Hematopoietic multipotent progenitor cell treated with erythropoietin and hydrocortisone succinate and interleukin-3 and kit ligand, for 6 days (in vitro differentiated cells): ENCODE measurements at regions not wholly inside any gene's neighbourhood (a gene's known extent, or its start where the extent isn't known, plus 50 kb on each side); places are given as distances from the start of the nearest gene placed in this dataset.
A peak's percentile ranks its signal among the peaks of the same experiment; 100 is the strongest.
"Not testable (repeated sequence)": the region's sequence is repeated elsewhere in the genome, so short reads cannot be mapped to it uniquely, and the experiment has no call there.

Experiments
- DNase-seq: peaks from one replicate; pipeline ENCODE4 v3.0.0-alpha.2; 2015

DNA sequence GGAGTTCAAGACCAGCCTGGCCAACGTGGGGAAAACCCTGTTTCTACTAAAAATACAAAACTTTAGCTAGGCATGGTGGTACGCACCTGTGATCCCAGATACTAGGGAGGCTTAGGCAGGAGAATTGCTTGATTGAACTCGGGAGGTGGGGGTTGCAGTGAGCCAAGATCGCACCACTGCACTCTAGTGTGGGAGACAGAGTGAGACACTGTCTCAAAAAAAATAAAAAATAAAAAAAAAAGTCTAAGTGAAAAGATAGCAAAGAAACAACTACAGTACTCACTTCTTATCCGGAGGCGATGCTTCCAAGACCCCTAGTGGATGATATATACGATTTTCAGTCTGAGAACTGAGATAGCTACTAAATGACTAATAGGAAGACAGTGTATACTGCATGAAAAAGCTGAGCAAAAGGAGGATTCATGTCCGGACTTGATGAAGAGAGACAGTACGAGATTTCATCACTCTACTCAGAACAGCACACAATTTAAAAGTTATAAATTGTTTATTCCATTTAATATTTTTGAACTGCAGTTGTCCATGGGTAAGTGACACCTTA lies 138.7 kb upstream of the GOLGA6L6 start:
- DNase-seq, result not testable (repeated sequence)

DNA sequence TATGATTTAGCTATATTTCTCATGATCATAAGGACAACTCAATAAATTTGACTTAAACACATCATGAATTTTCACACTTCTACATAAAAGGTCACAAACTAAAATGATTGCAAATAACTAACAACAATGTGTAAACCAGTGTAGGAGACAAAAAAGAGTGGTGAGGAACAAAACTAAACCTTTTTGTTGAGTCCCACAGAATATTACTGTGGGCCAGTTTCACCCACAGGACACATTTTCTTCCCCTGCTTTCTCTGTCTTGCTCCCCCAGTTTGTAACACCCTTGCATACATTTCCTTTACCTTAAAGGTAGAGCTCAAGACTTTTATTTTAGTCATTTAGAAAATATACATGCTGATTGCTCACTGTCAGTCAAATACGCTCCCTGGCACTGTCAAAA lies 130.9 kb upstream of the GOLGA6L6 start:
- DNase-seq, result no peak

DNA sequence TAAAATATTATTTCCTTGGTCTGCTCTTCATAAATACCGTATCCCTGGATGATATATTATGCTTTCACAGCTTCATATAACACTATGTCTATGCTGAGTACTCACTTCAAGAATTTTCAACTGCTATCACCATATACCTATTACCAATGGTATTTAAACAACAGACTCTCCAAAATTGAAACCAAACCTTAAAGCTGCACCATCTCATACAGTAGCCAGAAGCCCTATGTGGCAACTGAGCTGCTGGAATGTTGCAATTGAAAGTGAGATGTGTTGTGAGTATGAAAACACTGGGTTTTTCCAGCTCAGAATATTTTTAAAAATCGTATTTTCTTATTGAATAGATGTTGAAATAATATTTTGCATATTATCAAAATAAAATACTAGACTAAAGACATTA lies 130.1 kb upstream of the GOLGA6L6 start:
- DNase-seq, result no peak

- not testable (repeated sequence) for DNase-seq
Measured at GRCh38 chr15:20666410-20666809, 124.8 kb upstream of the GOLGA6L6 start.

GRCh38 chr15:20665653-20666052 lies 124.1 kb upstream of the GOLGA6L6 start:
- DNase-seq, result no peak

- DNase-seq, result no peak
Measured at GRCh38 chr15:20659265-20659664, 117.7 kb upstream of the GOLGA6L6 start.

DNA sequence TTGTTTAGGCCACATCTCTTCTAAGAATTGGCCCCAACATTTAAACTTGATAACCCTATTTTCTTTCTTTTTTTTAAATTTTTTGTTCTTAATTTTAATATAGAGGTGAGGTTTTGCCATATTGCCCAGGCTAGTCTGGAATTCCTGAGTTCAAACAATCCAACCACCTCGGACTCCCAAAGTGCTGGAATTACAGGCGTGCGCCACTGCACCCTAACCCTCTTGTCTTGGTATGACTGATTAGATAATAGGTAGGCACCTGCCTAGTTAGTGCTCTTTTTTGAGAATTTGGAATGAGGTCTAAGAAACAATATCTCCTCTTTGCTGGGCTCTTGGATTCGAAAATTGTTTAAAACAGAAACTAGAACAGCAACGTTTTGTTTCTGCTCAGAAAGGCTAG lies 116.4 kb upstream of the GOLGA6L6 start:
- no peak for DNase-seq

DNA sequence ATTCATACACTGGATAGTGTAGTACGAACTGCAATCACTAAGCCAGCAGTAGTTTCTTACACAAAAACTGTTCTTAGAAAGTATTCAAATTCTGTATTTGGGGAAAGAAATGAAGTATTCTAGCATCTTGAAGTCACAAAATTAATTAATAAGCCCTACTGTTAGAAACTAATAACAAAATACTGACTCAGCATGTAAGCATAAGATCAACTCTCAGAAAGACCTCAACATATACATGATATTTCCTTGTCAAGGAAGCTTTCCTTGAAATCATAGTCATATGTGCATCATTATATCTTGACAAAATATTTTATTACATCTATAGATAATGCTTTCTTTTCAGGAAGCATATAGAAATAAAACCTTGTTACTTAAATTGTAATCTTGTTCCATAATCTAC lies 115.5 kb upstream of the GOLGA6L6 start:
- no peak for DNase-seq

DNA sequence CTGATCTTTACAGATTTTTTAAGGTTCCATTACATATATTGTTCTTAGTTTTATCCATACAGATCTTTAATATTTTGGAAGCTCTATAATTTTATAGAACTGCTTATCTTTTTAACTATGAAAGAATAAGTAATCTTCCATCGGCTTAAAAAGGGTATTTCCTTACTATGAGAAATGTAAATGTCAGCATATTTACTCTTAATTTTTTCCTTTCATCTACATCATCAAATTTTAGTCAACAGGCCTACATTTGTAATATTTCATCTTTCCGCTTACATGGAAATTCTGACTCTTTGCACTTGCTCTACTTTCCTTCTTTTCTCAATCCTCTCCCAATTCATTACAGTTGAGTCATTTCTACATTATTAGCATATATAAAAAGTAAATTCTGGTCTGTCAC lies 111.3 kb upstream of the GOLGA6L6 start:
- no peak for DNase-seq

DNA sequence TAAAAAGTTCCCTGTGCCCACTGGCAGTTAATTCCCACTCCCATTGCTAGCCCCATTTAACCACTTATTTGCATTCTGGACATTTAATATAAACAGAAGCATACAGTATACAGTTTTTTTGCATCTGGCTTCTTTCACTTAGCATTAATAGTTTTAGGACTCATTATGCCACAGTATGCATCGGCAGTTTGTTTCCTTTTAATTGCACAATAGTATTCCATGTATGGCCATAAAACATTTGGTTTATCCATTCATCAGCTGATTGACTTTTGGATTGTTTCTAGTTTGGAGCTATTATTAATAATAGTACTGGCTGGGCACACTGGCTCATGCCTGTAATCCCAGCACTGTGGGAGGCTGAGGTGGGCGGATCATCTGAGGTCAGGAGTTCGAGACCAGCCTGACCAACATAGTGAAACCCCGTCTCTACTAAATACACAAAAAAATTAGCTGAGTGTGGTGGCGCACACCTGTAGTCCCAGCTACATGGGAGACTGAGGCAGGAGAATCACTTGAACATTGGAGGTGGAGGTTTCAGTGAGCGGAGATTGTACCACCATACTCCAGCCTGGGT lies 106.9 kb upstream of the GOLGA6L6 start:
- DNase-seq, result not testable (repeated sequence)

- no peak for DNase-seq
Measured at GRCh38 chr15:20646529-20647142, 105.0 kb upstream of the GOLGA6L6 start.

DNA sequence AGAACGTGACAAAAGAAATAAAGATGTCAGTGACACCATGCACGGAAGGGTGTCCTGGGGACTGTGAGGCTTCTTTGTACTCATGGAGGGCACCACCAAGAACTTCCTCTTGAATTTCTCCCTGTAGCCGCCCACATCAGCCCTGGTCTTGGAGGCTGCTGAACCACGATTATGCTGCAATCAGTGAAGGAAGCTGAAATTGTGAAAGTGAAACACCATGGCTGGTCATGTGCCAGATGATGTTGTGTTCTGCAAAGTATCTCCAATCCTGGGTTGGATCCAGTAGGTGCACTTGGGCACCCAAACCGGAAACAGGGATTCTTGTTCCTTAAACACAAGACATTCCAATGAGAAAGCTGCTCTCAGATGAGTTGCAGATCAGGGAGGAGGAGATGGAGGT lies 104.4 kb upstream of the GOLGA6L6 start:
- DNase-seq, result peak; percentile 72

GRCh38 chr15:20644896-20645295 lies 103.3 kb upstream of the GOLGA6L6 start:
- no peak for DNase-seq

DNA sequence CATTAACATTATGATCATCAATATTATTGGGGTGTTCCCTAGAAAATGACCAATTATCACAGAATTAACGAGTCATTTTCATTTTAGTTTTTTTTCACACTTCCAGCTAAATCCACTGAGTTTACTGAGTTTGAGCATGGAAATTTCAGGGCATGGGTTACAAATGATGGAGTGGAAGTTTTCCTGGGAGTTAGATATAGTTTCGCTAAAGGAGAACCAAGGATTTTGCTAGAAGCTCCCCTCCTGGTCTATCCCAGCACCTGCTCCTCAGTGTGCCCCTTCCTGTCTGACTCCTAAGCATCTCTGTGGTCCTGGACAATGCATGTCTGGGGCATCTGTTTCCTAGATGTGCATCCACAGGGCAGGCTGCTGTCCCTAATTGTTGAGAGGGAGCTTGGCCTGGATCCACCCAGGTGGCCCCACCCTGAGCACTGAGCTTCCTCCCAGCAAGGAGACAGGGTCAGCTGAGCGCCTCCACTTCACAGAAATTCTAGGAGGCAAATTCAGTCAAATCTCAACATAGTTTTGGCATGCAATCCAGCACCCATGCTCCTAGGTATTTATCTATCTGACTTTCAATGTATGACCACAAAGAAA lies 102.3 kb upstream of the GOLGA6L6 start:
- no peak for DNase-seq

DNA sequence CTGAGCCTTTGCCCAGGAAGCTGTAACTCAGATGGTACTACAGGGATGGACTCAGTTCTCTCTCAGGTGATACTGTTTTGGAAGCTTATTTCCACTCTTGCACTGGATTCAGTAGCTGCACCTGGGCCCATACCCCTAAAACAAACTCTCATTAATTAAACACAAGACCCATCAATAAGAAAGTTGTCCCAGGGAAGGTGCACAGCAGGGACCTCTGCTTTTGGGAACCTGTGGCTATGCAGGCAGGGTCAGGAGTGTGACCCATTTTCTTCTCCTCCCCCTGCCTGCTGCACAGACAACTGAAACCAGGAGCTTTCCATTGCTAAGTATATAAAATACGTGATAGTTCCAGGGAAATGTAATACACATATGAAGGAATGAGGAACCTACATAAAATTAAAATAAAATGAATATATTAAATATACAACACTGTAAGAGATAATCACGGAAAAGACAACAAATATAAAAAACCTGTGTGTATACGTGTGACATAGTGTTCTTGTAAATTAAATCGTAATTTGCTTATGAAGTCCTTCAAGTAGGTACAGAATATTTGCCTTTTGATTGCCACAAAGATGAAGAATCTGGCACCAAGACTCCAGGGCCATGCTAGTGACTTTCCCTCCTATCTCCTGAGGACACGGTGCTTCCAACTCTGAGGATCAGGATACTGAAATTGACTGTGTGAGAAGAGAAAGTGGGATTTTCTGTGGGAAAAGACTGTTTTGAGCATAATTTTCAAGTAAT lies 101.6 kb upstream of the GOLGA6L6 start:
- no peak for DNase-seq

DNA sequence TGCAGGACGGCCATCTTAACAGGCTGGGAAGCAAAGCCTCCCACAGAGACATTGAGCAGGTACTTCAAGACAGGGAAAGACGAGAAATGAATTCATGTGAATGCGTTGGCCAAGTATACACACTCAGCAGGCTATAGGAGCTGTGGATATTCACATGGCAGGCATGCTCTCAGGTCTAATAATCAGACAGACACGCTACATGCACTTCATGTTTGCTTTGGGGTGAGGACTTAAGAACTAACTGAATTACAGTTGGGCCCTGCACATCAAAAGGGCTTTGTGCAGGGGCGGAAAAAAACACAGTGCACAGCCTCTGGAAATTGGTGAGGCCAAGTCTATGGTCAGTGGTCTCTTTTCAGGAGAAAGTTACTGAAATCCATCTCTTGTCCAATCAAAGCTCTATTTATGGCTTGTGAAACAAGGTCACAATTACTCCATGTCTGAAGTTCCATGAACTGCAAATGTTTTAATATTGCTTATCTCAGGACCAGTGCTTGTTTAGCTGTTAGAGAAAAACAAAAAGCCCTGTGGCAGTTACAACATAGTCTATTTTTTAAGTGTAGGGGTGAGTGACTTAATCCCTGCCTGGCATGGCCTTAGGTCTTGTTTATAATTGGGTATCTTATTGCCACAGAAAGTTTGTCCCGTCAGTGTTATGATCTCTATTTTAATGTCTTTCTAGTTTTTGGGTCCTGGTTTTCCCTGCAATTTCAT lies 100.6 kb upstream of the GOLGA6L6 start:
- no peak for DNase-seq

DNA sequence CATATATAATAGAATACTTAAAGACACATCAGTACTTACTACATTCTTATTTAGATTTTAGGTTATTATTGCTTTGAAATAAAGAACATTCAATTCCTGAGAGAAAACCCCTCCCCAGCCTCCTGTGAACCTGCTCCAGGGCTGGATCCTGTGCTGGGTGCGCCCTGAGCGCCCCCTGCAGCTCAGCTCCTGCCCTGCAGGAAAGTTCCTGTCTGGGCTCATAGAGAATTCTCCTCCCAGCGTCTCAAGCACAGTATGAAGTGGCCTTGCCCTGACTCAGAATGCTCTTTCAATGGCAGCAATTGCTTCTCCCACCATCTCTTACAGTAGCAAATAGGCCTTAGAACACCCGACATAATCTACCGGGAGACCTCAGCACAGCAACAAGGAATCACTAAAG lies 98.8 kb upstream of the GOLGA6L6 start:
- DNase-seq, result not testable (repeated sequence)

- DNase-seq, result not testable (repeated sequence)
Measured at GRCh38 chr15:20639224-20639623, 97.6 kb upstream of the GOLGA6L6 start.

- DNase-seq, result not testable (repeated sequence)
Measured at GRCh38 chr15:20637499-20637898, 95.9 kb upstream of the GOLGA6L6 start.

DNA sequence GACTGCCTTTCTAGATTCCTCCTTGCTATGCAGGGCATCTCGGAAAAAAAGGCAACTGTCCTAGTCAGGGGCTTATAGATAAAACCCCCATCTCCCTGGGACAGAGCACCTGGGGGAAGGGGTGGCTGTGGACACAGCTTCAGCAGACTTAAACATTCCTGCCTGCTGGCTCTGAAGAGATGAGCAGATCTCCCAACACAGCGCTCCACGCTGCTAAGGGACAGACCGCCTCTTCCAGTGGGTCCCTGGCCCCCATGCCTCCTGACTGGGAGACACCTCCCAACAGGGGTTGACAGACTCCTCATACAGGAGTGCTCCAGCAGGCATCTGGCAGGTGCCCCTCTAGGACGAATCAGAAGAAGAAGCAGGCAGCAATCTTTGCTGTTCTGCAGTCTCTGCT lies 87.9 kb upstream of the GOLGA6L6 start:
- not testable (repeated sequence) for DNase-seq

GRCh38 chr15:20628538-20628937 lies 86.9 kb upstream of the GOLGA6L6 start:
- DNase-seq, result not testable (repeated sequence)

DNA sequence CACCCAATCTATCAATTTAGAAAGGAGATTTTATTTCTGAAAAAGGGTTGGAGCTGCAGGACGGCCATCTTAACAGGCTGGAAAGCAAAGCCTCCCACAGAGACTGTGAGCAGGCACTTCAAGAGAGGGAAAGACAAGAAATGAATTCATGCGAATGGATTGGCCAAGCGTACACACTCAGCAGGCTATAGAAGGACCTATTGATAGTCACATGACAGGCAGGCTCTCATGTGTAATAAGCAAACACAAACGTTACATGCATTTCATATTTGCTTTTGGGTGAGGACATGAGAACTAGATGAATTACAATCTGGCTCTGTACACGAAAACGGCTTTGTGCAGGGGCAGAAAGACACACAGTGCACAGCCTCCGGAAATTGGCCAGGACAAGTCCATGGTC lies 83.9 kb upstream of the GOLGA6L6 start:
- not testable (repeated sequence) for DNase-seq

DNA sequence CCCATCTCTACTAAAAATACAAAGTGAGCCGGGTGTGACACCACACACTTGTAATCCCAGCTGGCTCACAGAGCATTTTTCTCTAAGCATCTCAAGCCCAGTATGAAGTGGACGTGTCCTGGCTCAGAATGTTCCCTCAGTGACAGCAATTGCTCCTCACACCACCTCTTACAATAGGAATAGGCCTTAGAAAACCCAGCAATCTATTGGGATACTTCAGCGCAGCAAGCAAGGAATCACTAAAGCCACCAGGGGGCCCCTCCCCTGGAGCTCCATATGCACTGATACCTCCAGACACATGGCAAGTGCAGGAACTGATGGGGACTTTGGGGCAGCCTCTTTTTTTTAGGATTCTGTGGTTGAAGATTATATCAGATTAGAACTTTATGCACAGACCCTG lies 82.5 kb upstream of the GOLGA6L6 start:
- peak; percentile 51 for DNase-seq
